Heart left ventricle (tissue), 13 donors: ENCODE measurements at regions not wholly inside any gene's neighbourhood (a gene's known extent, or its start where the extent isn't known, plus 50 kb on each side); places are given as distances from the start of the nearest gene placed in this dataset.

Experiments
- POLR2A ChIP-seq, 2 donors: fragments of 450-650 bp; IDR thresholded peaks; one replicate each; pipeline ENCODE4 v1.6.1; 2017; ENCODE audit warnings: antibody characterized with exemption in 2 of 2, mild to moderate bottlenecking in 2 of 2, moderate library complexity in 2 of 2
- TF ChIP-seq, protein P1 (sequence below), 12 donors: fragments of 200-600 bp; sonication (generic) in 4 of 12; IDR thresholded peaks; one replicate each; pipeline versions ENCODE4 v1.5.0 to v1.8.0; 2018 to 2022; ENCODE audit warnings: antibody characterized with exemption in 12 of 12, mild to moderate bottlenecking in 5 of 12
- donor health status: ischemic (EF 13 %, LVEDD 7.1; RV severe dilation, severe dysfunction).
- donor health status: DM: no; HTN: yes; CAD: no.
- donor health status: DM: no; HTN: no; CAD: no.
- donor health status: ischemic (EF 25% LVEDD 6.9; RV normal size, moderate dysfunction).
- donor health status: ischemic (EF 25% LVEDD 5.7; RV mildly dilated, moderate dysfunction).
- donor health status: ischemic (EF 35%, LVEDD 5.7; RV mildly dilated, moderate dysfunction).
- donor health status: nonischemic (EF 11% LVEDD 7.7; RV severe dilation, severe dysfunction).
- donor health status: DM: yes; HTN: yes; CAD: no.
- donor health status: PGD.
- donor health status: ischemic (EF 29% LVEDD 5.4; RV normal size, mild dysfunction).
- donor health status: nonischemic (EF 23%, LVEDD 6.1; RV moderate dilation, normal function).

DNA sequence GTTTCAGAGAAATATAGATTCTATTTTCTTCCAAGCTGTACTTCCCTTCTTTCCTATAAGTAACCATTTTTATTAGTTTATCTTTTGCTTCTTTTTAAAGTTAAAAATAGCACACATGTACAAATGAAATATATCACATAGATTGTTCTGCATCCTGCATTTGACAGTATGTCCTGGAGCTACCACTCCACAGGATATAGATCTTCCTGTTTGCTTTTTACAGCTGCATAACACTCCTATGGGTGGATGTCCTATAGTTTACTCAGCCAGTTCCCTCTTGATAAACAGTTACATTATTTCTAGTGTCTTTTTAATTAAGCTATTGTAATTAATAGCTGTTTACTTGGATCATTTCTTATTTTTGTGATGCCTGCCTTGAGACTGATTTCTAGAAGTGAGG lies 301.6 kb upstream of the DDX53 start:
- TF ChIP-seq, protein P1, sequence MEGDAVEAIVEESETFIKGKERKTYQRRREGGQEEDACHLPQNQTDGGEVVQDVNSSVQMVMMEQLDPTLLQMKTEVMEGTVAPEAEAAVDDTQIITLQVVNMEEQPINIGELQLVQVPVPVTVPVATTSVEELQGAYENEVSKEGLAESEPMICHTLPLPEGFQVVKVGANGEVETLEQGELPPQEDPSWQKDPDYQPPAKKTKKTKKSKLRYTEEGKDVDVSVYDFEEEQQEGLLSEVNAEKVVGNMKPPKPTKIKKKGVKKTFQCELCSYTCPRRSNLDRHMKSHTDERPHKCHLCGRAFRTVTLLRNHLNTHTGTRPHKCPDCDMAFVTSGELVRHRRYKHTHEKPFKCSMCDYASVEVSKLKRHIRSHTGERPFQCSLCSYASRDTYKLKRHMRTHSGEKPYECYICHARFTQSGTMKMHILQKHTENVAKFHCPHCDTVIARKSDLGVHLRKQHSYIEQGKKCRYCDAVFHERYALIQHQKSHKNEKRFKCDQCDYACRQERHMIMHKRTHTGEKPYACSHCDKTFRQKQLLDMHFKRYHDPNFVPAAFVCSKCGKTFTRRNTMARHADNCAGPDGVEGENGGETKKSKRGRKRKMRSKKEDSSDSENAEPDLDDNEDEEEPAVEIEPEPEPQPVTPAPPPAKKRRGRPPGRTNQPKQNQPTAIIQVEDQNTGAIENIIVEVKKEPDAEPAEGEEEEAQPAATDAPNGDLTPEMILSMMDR (IDR thresholded peaks at IDR 0.05), result no peak
- TF ChIP-seq POLR2A (IDR thresholded peaks at IDR 0.05), result no peak
